ENCODE measurements at regions not wholly inside any gene's neighbourhood (a gene's known extent, or its start where the extent isn't known, plus 50 kb on each side); places are given as distances from the start of the nearest gene placed in this dataset.

DNA sequence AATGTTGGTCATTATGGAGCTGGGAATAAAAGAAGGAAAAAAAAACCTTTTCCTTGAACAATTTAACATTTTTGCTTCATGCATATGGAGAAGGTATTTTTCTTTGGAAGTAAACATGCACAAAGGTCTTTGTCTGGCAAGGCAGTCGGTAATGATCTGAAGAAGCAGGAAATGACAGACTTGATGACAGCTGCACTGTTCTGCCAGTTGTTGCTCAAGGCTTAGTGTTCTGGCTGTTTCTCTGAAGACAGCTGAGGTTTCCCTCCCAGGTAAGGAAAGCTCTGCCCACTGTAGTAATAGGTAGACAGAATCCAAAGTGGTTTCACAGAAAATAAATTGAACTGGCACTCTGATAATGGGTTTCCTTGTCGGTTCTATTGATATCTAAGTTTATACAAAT lies 308.4 kb upstream of the GCFC2 start:
- Histone ChIP-seq H4K20me1 (ENCODE audit: insufficient read depth, low read length, poor library complexity, severe bottlenecking) (no peaks in the 10 kb centered on the region), H3K4me1 (ENCODE audit: insufficient read depth, low read length, poor library complexity, severe bottlenecking) (no peaks in the 10 kb centered on the region), H3K9me2 (replicated peaks; ENCODE audit: low read depth, low read length) (no peaks in the 10 kb centered on the region), H3K27me3 (ENCODE audit: insufficient read depth, low read length, poor library complexity, severe bottlenecking) (no peaks in the 10 kb centered on the region), H2AFZ (ENCODE audit: low read length) (no peak overlapping the region), H3K9ac (ENCODE audit: low read depth, low read length, poor library complexity, severe bottlenecking) (no peak overlapping the region), H3K9me3 (ENCODE audit: insufficient read depth, low read depth, low read length) (no peaks in the 10 kb centered on the region), H3K79me2 (ENCODE audit: insufficient read depth, low read length) (no peaks in the 10 kb centered on the region), H3K4me2 (ENCODE audit: low read depth, low read length, poor library complexity, severe bottlenecking) (no peak overlapping the region), H3F3A (ENCODE audit: low read depth) (no peaks in the 10 kb centered on the region), H3K4me3 (ENCODE audit: low read length, poor library complexity, severe bottlenecking) (no peak overlapping the region), H3K36me3 (ENCODE audit: insufficient read depth, low read length) (no peaks in the 10 kb centered on the region)
- TF ChIP-seq EZH2phosphoT487 (IDR thresholded peaks at IDR 0.05; ENCODE audit: borderline replicate concordance): no peak
- TF ChIP-seq, protein P1, sequence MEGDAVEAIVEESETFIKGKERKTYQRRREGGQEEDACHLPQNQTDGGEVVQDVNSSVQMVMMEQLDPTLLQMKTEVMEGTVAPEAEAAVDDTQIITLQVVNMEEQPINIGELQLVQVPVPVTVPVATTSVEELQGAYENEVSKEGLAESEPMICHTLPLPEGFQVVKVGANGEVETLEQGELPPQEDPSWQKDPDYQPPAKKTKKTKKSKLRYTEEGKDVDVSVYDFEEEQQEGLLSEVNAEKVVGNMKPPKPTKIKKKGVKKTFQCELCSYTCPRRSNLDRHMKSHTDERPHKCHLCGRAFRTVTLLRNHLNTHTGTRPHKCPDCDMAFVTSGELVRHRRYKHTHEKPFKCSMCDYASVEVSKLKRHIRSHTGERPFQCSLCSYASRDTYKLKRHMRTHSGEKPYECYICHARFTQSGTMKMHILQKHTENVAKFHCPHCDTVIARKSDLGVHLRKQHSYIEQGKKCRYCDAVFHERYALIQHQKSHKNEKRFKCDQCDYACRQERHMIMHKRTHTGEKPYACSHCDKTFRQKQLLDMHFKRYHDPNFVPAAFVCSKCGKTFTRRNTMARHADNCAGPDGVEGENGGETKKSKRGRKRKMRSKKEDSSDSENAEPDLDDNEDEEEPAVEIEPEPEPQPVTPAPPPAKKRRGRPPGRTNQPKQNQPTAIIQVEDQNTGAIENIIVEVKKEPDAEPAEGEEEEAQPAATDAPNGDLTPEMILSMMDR (conservative IDR thresholded peaks at IDR 0.05; ENCODE audit: low read length): no peak

DNA sequence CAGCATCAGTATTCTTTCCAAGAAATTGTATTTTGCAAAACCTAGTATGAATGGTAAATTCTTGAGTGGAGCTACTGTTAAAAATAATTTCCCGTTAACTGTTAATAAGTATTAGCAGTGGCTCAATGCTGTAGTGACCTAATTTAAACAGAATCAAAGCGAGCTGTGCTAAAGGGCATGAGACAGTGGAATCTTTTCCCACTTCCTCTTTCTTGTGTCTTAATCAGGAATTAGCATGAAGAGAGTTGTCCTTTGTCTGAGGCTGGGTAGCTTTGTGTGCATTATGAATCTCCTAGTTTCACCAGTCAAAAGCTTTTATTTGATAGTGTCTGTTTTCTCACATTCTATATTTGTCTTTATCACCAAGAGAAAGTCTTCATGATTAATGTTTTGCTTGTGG lies 298.8 kb upstream of the GCFC2 start:
- Histone ChIP-seq H3K36me3 (ENCODE audit: insufficient read depth, low read length) (no peaks in the 10 kb centered on the region), H3K27me3 (ENCODE audit: insufficient read depth, low read length, poor library complexity, severe bottlenecking) (no peaks in the 10 kb centered on the region)

DNA sequence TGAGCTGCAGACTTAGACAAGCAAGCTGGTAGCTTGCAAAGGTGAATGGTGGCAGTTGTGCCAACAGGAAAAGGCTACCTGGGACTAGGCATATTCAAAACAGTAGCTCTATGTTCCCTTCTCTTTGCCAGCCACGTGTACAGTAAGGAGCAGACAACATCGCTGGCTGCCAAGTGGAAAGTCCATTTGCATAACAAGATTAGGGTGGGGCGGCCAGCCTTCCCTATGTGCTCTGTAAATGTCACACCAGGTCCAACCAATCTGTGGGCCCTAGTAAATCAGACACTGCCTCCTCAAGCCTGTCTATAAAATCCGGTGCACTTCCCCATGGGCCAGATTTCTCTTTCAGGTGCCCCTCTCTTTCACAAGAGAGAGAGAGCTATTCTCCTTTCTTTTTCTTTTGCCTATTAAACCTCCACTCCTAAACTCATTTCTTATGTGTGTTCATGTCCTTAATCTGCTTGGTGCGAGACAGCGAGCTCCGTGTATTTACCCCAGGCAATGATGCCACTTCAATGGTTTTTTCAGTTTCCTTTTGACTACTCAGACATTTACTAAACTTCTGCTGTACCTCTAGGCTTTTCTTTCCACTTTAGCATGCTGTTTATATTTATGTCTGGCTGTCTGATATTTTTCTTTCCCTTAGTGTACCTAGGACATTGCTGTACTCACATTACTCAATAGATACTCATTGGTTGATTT lies 297.4 kb upstream of the GCFC2 start:
- H3K4me2 ChIP-seq (ENCODE audit: low read depth, low read length, poor library complexity, severe bottlenecking): no peak overlapping the region
- no peak overlapping the region for H3K4me3 ChIP-seq (ENCODE audit: low read length, poor library complexity, severe bottlenecking)
- H3K36me3 ChIP-seq (ENCODE audit: insufficient read depth, low read length): no peaks in the 10 kb centered on the region
- H3K79me2 ChIP-seq (ENCODE audit: insufficient read depth, low read length): no peaks in the 10 kb centered on the region
- TF ChIP-seq EZH2phosphoT487 (IDR thresholded peaks at IDR 0.05; ENCODE audit: borderline replicate concordance): no peak
- TF ChIP-seq, protein P1 (conservative IDR thresholded peaks at IDR 0.05; ENCODE audit: low read length): no peak
- no peaks in the 10 kb centered on the region for H3F3A ChIP-seq (ENCODE audit: low read depth)
- H3K9ac ChIP-seq (ENCODE audit: low read depth, low read length, poor library complexity, severe bottlenecking): no peak overlapping the region
- H4K20me1 ChIP-seq (ENCODE audit: insufficient read depth, low read length, poor library complexity, severe bottlenecking): no peaks in the 10 kb centered on the region
- H3K4me1 ChIP-seq (ENCODE audit: insufficient read depth, low read length, poor library complexity, severe bottlenecking): no peaks in the 10 kb centered on the region
- H2AFZ ChIP-seq (ENCODE audit: low read length): no peak overlapping the region
- no peaks in the 10 kb centered on the region for H3K9me3 ChIP-seq (ENCODE audit: insufficient read depth, low read depth, low read length)
- no peaks in the 10 kb centered on the region for H3K9me2 ChIP-seq (replicated peaks; ENCODE audit: low read depth, low read length)
- H3K27me3 ChIP-seq (ENCODE audit: insufficient read depth, low read length, poor library complexity, severe bottlenecking): no peaks in the 10 kb centered on the region

More for the DNA sequence above, 298.8 kb upstream of the GCFC2 start:
- Histone ChIP-seq H3K9me3 (ENCODE audit: insufficient read depth, low read depth, low read length) (no peaks in the 10 kb centered on the region), H3K9me2 (replicated peaks; ENCODE audit: low read depth, low read length) (no peaks in the 10 kb centered on the region), H3K79me2 (ENCODE audit: insufficient read depth, low read length) (no peaks in the 10 kb centered on the region), H2AFZ (ENCODE audit: low read length) (no peak overlapping the region), H3K4me2 (ENCODE audit: low read depth, low read length, poor library complexity, severe bottlenecking) (no peak overlapping the region), H3K4me1 (ENCODE audit: insufficient read depth, low read length, poor library complexity, severe bottlenecking) (no peaks in the 10 kb centered on the region), H3K4me3 (ENCODE audit: low read length, poor library complexity, severe bottlenecking) (no peak overlapping the region), H4K20me1 (ENCODE audit: insufficient read depth, low read length, poor library complexity, severe bottlenecking) (no peaks in the 10 kb centered on the region), H3F3A (ENCODE audit: low read depth) (no peaks in the 10 kb centered on the region), H3K9ac (ENCODE audit: low read depth, low read length, poor library complexity, severe bottlenecking) (no peak overlapping the region)
- TF ChIP-seq EZH2phosphoT487 (IDR thresholded peaks at IDR 0.05; ENCODE audit: borderline replicate concordance): no peak
- TF ChIP-seq, protein P1 (conservative IDR thresholded peaks at IDR 0.05; ENCODE audit: low read length): no peak
